Activated CD8-positive, alpha-beta memory T cell treated with anti-CD3 and anti-CD28 coated beads, Interleukin-2, amount 50 U/mL, for 24 hours (primary cell): ENCODE measurements at regions not wholly inside any gene's neighbourhood (a gene's known extent, or its start where the extent isn't known, plus 50 kb on each side); places are given as distances from the start of the nearest gene placed in this dataset.
"Not testable (repeated sequence)": the region's sequence is repeated elsewhere in the genome, so short reads cannot be mapped to it uniquely, and the experiment has no call there.

Experiments used
- DNase-seq: peaks from one replicate; pipeline ENCODE4 v3.0.0-alpha.2; 2020; ENCODE audit errors: extremely low read depth

GRCh38 chr12:131213896-131214442 is 260.3 kb downstream of the ADGRD1 start:
- no peak for DNase-seq

DNA sequence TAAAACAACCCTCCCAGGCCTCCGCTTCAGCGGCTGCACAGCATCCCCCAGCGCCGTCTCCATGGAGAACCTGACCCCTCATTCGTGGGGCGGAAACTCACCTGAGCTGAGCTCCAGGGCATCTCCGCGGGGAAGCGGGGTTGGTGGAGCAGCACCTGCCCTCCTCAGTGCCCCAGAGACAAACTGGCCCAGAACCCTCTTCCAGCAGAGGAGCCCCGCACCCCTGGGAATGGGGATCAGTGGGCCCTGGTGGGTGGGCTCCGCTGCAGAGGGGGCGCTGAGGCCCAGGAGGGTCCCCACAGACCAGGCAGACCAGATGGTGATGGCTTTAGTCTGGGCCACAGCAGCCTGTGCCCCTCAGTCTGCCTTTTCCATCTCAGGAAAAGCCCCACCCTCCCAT is 261.2 kb downstream of the ADGRD1 start:
- DNase-seq = not testable (repeated sequence)

- DNase-seq = not testable (repeated sequence)
Measured at GRCh38 chr12:131216587-131216986, 262.9 kb downstream of the ADGRD1 start.

GRCh38 chr12:131217024-131217586 is 263.4 kb downstream of the ADGRD1 start:
- no peak for DNase-seq

DNA sequence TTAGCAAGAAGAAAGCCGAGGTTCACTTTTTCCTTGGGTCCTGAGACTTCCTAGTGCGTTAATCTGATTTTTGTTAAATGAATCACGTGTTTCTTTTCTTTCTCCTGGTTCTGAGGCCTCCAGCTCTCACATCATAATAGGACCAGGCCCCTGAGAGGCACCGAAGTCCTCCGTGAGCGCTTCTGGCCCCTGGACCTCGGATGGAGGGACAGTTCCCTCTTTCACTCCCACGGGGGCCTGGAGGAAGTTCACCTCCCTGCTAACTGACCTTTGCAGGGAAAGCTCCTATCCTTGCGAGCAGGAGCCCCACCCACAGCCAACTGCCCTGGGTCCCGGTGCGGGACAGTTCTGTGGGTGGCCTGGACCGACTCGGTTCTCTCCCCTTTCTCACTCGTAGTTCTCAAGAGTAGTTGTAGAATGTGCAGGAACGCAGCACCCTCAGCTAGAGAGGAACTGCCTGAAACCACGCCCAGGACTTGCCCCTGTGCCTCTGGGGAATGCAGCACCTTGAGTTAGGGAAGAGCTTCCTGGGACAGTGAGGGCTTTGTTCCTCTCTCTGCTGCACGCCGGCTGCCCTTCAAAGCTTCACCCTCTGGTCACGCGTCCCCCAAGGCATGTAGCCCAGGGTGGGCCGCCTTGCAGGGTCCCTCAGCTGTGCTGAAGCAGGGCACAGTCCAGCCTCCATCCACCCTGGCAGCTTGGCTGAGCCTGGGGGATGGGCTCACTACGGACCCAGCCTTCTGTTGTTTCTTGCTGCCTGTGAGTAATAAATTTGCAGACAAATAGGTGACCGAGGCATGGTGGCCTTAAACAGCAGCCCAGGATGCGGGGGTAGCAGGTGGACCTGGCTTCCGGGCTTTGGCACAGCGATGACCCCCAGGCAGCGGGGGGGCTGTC is 264.6 kb downstream of the ADGRD1 start:
- no peak for DNase-seq

- DNase-seq = no peak
Measured at GRCh38 chr12:131218923-131219669, 265.4 kb downstream of the ADGRD1 start.

DNA sequence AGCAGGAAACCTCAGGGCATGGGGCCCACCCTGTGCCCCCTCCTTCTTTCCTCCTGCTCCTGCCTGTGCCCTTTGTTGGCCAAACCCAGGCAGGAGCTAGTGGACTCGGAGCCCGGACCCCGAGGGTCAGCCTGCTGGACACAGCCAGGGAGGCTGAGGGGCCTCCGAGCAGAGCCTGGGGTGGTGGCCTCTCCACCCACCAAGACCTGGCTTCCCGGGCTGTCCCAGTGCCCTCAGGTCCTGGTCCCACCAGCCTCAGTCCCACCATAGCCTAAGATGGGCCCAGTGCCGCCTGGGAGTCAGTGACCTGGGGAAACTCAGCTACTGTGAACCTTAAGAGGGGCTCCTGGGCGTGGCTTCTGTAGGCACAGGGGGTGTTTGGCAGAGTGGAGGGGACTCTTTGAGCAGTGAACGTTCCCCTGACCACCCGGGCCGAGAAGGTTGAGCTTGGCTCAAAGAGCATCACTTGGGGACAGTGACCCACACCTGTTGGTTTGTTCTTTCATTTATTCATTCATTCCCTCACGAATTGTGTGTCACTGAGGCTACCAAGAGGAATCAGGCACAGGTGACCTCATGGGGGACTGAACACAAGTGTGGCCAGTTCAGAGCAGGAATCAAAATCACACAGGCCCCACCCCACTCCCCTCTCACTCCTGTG is 266.1 kb downstream of the ADGRD1 start:
- no peak for DNase-seq

DNA sequence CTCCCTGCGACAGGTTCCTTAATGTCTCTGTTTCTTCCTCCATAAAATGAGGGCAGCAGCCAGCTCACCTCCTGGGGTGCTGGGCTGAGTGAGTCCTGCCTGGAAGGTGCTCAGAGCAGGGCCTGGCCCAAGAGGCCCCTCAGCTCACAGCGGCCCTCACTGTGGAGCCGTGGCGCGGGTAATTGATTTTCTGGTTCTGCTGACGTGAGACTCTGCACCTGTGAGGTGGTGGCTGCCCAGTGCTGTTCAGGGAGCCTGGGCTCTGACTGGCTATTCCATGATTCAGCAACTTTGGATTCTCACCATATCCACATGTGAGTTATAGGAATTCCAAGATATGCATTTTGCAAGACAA is 266.6 kb downstream of the ADGRD1 start:
- no peak for DNase-seq

- DNase-seq = no peak
Measured at GRCh38 chr12:131221061-131221956, 267.6 kb downstream of the ADGRD1 start.

GRCh38 chr12:131221957-131222328 is 268.2 kb downstream of the ADGRD1 start:
- DNase-seq = no peak

DNA sequence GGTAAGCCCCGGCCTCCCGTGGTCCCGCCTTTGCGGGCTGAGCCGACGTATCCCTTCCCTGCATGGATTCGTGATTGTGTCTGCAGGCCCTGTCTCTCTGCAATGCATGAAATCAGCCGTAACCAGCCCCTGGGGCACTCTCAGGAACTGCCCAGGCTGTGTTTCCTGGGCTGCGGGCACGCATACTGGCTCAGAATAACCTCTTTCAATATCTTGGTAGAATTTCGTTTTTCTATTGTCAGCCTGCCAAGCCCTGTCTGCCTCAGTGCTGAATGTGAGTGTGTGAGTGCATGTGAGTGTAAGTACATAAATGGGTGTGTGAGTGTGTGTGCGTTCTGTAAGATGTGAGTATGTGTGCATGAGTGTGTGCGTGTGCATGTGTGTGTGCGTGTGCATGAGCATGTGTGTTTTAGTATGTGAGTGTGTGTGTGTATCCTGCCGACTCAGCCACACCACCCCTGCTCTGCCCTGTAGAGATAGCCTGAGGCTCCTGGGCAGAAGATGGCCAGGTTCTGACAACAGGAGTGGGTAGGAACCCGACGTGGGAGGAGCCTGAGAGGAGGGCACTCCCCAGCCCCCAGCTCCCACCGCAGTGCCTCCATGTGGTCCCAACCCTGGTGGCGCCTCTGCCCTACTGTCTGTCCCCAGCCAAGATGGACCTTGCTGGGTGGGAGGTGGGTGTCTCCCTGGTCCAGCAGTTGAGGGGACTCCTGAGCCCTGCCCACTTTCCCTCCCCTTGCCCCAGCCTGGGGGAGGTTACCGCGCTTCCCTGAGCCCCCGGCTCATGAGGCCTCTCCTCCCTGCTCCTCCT is 268.8 kb downstream of the ADGRD1 start:
- no peak for DNase-seq

- no peak for DNase-seq
Measured at GRCh38 chr12:131223171-131223761, 269.6 kb downstream of the ADGRD1 start.

GRCh38 chr12:131223791-131224225 is 270.1 kb downstream of the ADGRD1 start:
- DNase-seq = no peak

- DNase-seq = not testable (repeated sequence)
Measured at GRCh38 chr12:131224226-131225065, 270.7 kb downstream of the ADGRD1 start.

DNA sequence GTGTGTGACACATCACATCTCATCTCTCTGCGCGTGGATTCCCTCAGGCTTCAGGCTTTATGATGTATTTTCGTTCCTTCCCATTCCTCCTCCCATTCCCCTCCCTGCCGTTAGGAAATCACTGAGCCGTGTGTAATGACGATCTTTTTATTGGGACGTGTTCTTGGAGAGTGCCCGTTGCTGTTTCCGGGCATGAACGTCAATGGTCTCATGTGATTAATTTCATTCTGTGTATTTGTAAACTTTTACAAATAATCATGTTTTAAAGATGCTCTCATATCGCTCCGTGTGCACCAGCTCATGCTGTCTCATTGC is 271.3 kb downstream of the ADGRD1 start:
- not testable (repeated sequence) for DNase-seq

DNA sequence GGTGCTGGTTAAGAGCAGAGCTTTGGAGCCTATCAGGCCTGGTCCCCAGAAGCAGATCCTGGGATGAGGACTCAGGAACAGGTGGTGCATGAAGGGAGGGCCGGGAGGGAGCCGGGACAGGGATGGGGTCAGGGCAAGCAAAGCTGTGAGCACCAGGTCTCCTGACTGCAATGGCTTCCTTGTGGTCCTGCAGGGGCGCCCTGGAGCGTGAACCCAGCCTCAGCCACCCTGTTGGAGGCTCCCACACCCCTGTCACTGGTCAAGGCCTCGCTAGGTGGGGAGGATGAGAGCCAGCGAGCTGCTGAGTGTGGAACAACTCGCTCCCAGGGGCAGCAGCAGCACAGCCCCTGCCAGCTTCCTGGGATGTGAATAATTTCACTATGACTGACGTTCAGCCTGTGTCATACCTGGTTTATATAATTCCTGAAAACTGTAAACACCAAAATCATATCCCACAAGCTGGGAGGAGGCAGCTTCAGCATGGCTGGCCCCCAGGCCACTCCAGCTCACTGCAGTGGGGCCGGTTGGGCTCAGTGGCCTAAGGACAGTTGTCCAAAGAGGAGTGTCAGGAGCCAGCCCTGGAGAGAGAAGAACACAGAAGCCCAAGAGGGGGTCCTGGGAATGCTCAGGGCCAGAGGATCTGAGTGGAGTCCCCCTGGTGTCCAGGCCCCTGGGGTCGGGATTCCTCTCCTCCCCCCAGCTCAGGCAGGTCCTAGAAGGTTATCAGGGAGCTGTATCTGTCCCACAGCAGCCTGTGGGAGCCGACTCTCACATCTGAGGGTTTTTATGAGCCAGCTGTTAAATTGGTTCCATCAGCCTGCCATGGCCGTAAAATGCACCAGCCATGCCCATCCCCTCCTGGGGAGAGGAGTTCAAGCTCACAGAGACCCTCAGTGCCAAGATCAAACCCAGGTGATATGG is 272.9 kb downstream of the ADGRD1 start:
- DNase-seq = no peak

DNA sequence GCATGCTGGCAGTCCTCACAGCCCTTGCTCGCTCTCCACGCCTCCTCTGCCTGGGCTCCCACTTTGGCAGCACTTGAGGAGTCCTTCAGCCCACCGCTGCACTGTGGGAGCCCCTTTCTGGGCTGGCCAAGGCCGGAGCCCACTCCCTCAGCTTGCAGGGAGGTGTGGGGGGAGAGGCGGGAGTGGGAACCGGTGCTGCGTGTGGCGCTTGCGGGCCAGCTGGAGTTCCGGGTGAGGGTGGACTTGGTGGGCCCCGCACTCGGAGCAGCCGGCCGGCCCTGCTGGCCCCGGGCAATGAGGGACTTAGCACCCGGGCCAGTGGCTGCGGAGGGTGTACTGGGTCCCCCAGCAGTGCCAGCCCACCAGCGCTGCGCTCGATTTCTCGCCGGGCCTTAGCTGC is 273.9 kb downstream of the ADGRD1 start:
- DNase-seq = not testable (repeated sequence)

DNA sequence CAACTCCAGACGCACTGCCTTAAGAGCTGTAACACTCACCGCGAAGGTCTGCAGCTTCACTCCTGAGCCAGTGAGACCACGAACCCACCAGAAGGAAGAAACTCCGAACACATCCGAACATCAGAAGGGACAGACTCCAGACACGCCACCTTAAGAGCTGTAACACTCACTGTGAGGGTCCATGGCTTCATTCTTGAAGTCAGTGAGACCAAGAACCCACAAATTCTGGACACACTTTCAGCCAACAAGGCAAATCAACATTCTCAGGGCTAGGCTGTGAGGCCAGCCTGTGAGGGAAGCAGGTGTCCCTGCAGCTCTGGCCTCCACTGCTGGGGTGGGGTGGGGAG is 275.3 kb downstream of the ADGRD1 start:
- DNase-seq = not testable (repeated sequence)
